Body of pancreas (tissue), 4 donors: ENCODE measurements at regions not wholly inside any gene's neighbourhood (a gene's known extent, or its start where the extent isn't known, plus 50 kb on each side); places are given as distances from the start of the nearest gene placed in this dataset.

Experiments used
- ATAC-seq: fragments of 150-250 bp; one replicate; pipeline ENCODE4 v1.9.1; 2016
- DNase-seq, 4 donors: peaks; one replicate each; pipeline ENCODE4 v3.0.0-alpha.2; 2019
- H3K27ac ChIP-seq, 4 donors: fragments of 200-600 bp; sonication (generic); 1 replicate in 3 of 4; 2 replicates in 1 of 4; pipeline versions ENCODE4 v1.5.1 to v1.6.1; 2016 to 2019; ENCODE audit warnings: mild to moderate bottlenecking in 1 of 4, mixed read lengths in 1 of 4, moderate library complexity in 1 of 4
- H3K27me3 ChIP-seq, 2 donors: fragments of 200-600 bp; sonication (generic); one replicate each; pipeline ENCODE4 v1.6.0; 2016; ENCODE audit warnings: mild to moderate bottlenecking in 1 of 2
- H3K36me3 ChIP-seq, 2 donors: fragments of 200-600 bp; sonication (generic); replicated peaks in 1 of 2; 2 replicates each; pipeline ENCODE4 v1.5.1; 2016; ENCODE audit warnings: low read depth in 2 of 2; ENCODE audit not compliant: insufficient read depth in 1 of 2
- H3K4me1 ChIP-seq: fragments of 200-600 bp; sonication (generic); one replicate; pipeline ENCODE4 v1.6.0; 2016
- H3K4me3 ChIP-seq, 2 donors: fragments of 200-600 bp; sonication (generic); 1 replicate in 1 of 2; 2 replicates in 1 of 2; pipeline ENCODE4 v1.5.1; 2016 to 2019
- H3K9me3 ChIP-seq, 3 donors: fragments of 200-600 bp; sonication (generic); 1 replicate in 2 of 3; 2 replicates in 1 of 3; pipeline ENCODE4 v1.5.1; 2016
- CTCF ChIP-seq, 7 experiments: fragments of 450-650 bp in 4 of 7; fragments of 200-600 bp in 3 of 7; sonication (generic) in 3 of 7; IDR thresholded peaks; one replicate each; pipeline ENCODE4 v1.5.1; 2016 to 2019; ENCODE audit warnings: antibody characterized with exemption in 7 of 7
- POLR2A ChIP-seq, 3 donors: fragments of 450-650 bp; IDR thresholded peaks; one replicate each; pipeline ENCODE4 v1.6.1; 2016; ENCODE audit warnings: antibody characterized with exemption in 3 of 3, mild to moderate bottlenecking in 2 of 3
- WGBS, 2 donors: methylation state at CpG; one replicate each; pipeline ENCODE4 v1.1.5; 2017; 5-methylcytosine and 5-hydroxymethylcytosine counted together
- intact Hi-C: fragments of 100-400 bp; cut with DNase I; formaldehyde crosslinking; loops from one replicate; pipeline ENCODE4 v1.15.1; 2023

- ATAC-seq, result no peak
- intact Hi-C loops, result no loop called here
- Histone ChIP-seq H3K27me3 (no peaks in the 10 kb centered on the region), H3K36me3 (no peaks in the 10 kb centered on the region), H3K4me1 (peaks cover under 1% of the 10 kb centered on the region), H3K27ac (no peak overlapping the region), H3K4me3 (no peak overlapping the region), H3K9me3 (no peaks in the 10 kb centered on the region)
- no peak for DNase-seq
- TF ChIP-seq CTCF (IDR thresholded peaks at IDR 0.05) (no peak), POLR2A (IDR thresholded peaks at IDR 0.05) (no peak)
Measured at GRCh38 chr3:187992609-187993008, 161.3 kb upstream of the LPP start.

GRCh38 chr3:187994221-187995042 is 159.5 kb upstream of the LPP start:
- H3K27ac ChIP-seq, result no peak overlapping the region
- H3K9me3 ChIP-seq, result no peaks in the 10 kb centered on the region
- H3K4me3 ChIP-seq, result no peak overlapping the region
- H3K27me3 ChIP-seq, result no peaks in the 10 kb centered on the region
- H3K36me3 ChIP-seq, result no peaks in the 10 kb centered on the region
- H3K4me1 ChIP-seq, result peaks cover 10% of the 10 kb centered on the region
- intact Hi-C loops, result no loop called here
- ATAC-seq (no peak), DNase-seq (no peak)
- TF ChIP-seq CTCF (IDR thresholded peaks at IDR 0.05) (no peak), POLR2A (IDR thresholded peaks at IDR 0.05) (no peak)
- WGBS, 2 donors, result 93 to 97% methylated on average over 4 of the region's 4 CpGs

GRCh38 chr3:187995043-187995400 is 158.9 kb upstream of the LPP start:
- DNase-seq, result no peak
- intact Hi-C loops, result no loop called here
- TF ChIP-seq POLR2A (IDR thresholded peaks at IDR 0.05), result no peak
- TF ChIP-seq CTCF (IDR thresholded peaks at IDR 0.05), result no peak

GRCh38 chr3:187995667-187996066 is 158.3 kb upstream of the LPP start:
- no peak for DNase-seq
- peaks cover 23% of the 10 kb centered on the region for H3K4me1 ChIP-seq
- no peaks in the 10 kb centered on the region for H3K9me3 ChIP-seq
- TF ChIP-seq POLR2A (IDR thresholded peaks at IDR 0.05) (no peak), CTCF (IDR thresholded peaks at IDR 0.05) (no peak)
- no peaks in the 10 kb centered on the region for H3K36me3 ChIP-seq
- no peak for ATAC-seq
- no peak overlapping the region for H3K27ac ChIP-seq
- no peak overlapping the region for H3K4me3 ChIP-seq
- H3K27me3 ChIP-seq, result no peaks in the 10 kb centered on the region
- intact Hi-C loops, result no loop called here

More at GRCh38 chr3:187995043-187995400, 158.9 kb upstream of the LPP start:
- peaks cover 16% of the 10 kb centered on the region for H3K4me1 ChIP-seq
- no peak overlapping the region for H3K27ac ChIP-seq
- no peak for ATAC-seq
- no peak overlapping the region for H3K4me3 ChIP-seq
- H3K27me3 ChIP-seq, result no peaks in the 10 kb centered on the region
- no peaks in the 10 kb centered on the region for H3K9me3 ChIP-seq
- H3K36me3 ChIP-seq, result no peaks in the 10 kb centered on the region

GRCh38 chr3:187996609-187997008 is 157.3 kb upstream of the LPP start:
- Histone ChIP-seq H3K4me3 (no peak overlapping the region), H3K4me1 (peaks cover 28% of the 10 kb centered on the region), H3K36me3 (no peaks in the 10 kb centered on the region), H3K27me3 (no peaks in the 10 kb centered on the region), H3K27ac (no peak overlapping the region), H3K9me3 (no peaks in the 10 kb centered on the region)
- TF ChIP-seq CTCF (IDR thresholded peaks at IDR 0.05), result no peak
- no peak for TF ChIP-seq POLR2A (IDR thresholded peaks at IDR 0.05)
- no peak for DNase-seq
- intact Hi-C loops, result no loop called here
- no peak for ATAC-seq
- WGBS, 2 donors, result 79 to 87% methylated on average over 2 of the region's 2 CpGs
